GM06990 (cell line): ENCODE measurements at regions not wholly inside any gene's neighbourhood (a gene's known extent, or its start where the extent isn't known, plus 50 kb on each side); places are given as distances from the start of the nearest gene placed in this dataset.

Experiments
- DNase-seq: peaks from one replicate; pipeline ENCODE4 v3.0.0-alpha.2; 2011; ENCODE audit not compliant: insufficient read length; ENCODE audit errors: extremely low read depth
- H3K27me3 ChIP-seq: replicated peaks from 2 replicates; pipeline ENCODE4 v1.6.0; 2011; ENCODE audit warnings: low read length; ENCODE audit not compliant: control insufficient read depth, insufficient read depth
- H3K36me3 ChIP-seq: 2 replicates; pipeline ENCODE4 v1.5.1; 2011; ENCODE audit warnings: low read length; ENCODE audit not compliant: control insufficient read depth, insufficient read depth
- H3K4me3 ChIP-seq: replicated peaks from 2 replicates; pipeline ENCODE4 v1.5.1; 2011; ENCODE audit warnings: low read depth, mild to moderate bottlenecking, control low read depth, low read length
- TF ChIP-seq, protein P1 (sequence below): IDR thresholded peaks from 2 replicates; pipeline ENCODE4 v1.5.1; 2011; ENCODE audit warnings: low read length, control low read depth, mild to moderate bottlenecking, inconsistent platforms; ENCODE audit not compliant: insufficient read depth, poor library complexity, severe bottlenecking

GRCh38 chr2:47272031-47272864 is 95.9 kb upstream of the CALM2 start:
- peak; percentile 68 for DNase-seq
- TF ChIP-seq, protein P1, sequence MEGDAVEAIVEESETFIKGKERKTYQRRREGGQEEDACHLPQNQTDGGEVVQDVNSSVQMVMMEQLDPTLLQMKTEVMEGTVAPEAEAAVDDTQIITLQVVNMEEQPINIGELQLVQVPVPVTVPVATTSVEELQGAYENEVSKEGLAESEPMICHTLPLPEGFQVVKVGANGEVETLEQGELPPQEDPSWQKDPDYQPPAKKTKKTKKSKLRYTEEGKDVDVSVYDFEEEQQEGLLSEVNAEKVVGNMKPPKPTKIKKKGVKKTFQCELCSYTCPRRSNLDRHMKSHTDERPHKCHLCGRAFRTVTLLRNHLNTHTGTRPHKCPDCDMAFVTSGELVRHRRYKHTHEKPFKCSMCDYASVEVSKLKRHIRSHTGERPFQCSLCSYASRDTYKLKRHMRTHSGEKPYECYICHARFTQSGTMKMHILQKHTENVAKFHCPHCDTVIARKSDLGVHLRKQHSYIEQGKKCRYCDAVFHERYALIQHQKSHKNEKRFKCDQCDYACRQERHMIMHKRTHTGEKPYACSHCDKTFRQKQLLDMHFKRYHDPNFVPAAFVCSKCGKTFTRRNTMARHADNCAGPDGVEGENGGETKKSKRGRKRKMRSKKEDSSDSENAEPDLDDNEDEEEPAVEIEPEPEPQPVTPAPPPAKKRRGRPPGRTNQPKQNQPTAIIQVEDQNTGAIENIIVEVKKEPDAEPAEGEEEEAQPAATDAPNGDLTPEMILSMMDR, result peak; percentile 91
- Histone ChIP-seq H3K4me3 (peak overlapping the region; percentile 59), H3K27me3 (no peaks in the 10 kb centered on the region), H3K36me3 (no peaks in the 10 kb centered on the region)

DNA sequence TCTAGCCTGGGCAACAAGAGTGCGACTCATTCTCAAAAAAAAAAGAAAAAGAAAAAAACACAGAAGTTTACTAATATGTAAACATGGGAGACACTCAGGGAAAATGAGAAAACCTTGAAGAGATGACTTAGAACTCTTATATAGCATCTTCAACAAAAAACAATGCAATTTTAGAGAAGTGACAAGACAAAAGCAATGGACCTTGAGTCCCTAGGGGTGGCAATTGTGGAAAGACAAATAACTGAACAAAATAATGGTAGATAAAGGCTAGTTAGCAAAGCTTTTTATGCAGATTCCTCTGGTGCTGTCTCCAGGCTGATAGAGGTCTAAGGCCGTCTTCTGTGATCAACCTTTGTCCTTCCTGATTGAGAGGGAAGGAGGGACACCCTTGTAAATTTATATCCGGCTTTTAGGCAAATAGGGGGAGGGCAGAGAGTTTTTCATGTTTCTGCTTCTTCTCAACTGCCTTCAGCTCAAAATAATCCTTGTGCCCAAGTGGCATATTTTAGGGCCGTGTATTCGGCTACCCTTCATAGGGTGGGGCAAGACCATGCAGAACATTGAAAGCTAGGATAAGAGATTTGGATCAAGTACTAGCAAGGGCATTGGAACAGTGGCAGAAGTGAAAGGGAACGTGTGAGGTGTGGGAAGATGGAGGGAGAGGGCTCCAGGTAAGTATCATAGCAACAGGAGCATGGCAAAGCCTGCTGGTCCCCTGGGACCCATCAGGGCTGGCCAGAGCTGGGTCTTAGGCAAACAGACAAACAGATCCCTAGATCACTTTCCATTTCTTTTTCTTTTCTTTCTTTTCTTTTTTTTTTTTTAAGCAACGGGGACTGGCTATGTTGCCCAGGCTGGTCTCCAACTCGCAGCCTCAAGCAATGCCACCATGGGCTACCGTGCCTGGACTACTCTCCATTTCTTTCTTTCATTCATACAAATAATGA is 95.0 kb upstream of the CALM2 start:
- Histone ChIP-seq H3K4me3 (no peak overlapping the region), H3K27me3 (no peaks in the 10 kb centered on the region), H3K36me3 (no peaks in the 10 kb centered on the region)
- DNase-seq, result no peak
- TF ChIP-seq, protein P1, result no peak

- TF ChIP-seq, protein P1, result no peak
- DNase-seq, result no peak
- H3K4me3 ChIP-seq, result no peak overlapping the region
- no peaks in the 10 kb centered on the region for H3K27me3 ChIP-seq
- no peaks in the 10 kb centered on the region for H3K36me3 ChIP-seq
Observed at GRCh38 chr2:47270421-47270820, 94.1 kb upstream of the CALM2 start.

- H3K4me3 ChIP-seq, result no peak overlapping the region
- DNase-seq, result no peak
- H3K27me3 ChIP-seq, result no peaks in the 10 kb centered on the region
- TF ChIP-seq, protein P1, result no peak
- no peaks in the 10 kb centered on the region for H3K36me3 ChIP-seq
Observed at GRCh38 chr2:47269316-47270232, 93.3 kb upstream of the CALM2 start.

DNA sequence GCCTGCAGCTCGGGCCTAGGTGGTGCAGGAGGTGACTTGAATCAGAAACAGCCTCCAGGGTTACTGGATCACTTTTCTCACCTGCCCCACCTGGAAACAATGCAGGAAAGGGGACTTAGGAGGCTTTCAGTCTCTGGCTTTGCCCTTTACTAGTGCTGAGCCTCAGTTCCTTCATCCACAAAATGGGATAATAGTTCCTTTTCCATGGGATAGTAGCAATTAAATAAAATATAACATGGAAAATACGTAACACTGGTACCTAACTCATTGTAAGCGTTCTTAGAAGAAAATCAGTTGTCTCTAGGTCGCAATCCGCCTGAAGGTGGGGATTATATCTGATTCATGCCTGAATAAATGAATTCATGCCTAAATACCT is 91.4 kb upstream of the CALM2 start:
- no peak overlapping the region for H3K4me3 ChIP-seq
- H3K27me3 ChIP-seq, result no peaks in the 10 kb centered on the region
- DNase-seq, result no peak
- no peaks in the 10 kb centered on the region for H3K36me3 ChIP-seq
- TF ChIP-seq, protein P1, result no peak
